Endometrium (tissue), 2 donors: ENCODE measurements at regions not wholly inside any gene's neighbourhood (a gene's known extent, or its start where the extent isn't known, plus 50 kb on each side); places are given as distances from the start of the nearest gene placed in this dataset.
"Not testable (repeated sequence)": the region's sequence is repeated elsewhere in the genome, so short reads cannot be mapped to it uniquely, and the experiment has no call there.

Source experiments
- FAIRE-seq: peaks from 2 replicates; lab custom pipeline; 2012; peaks lifted over from hg19 to GRCh38; lab: Jason Lieb, UNC
- donor health status: control.
- donor health status: control.

GRCh38 chr4:170414360-170414759 lies 324.6 kb upstream of the AADAT start:
- FAIRE-seq: no peak

- FAIRE-seq: no peak
Observed at GRCh38 chr4:170413951-170414350, 324.2 kb upstream of the AADAT start.

DNA sequence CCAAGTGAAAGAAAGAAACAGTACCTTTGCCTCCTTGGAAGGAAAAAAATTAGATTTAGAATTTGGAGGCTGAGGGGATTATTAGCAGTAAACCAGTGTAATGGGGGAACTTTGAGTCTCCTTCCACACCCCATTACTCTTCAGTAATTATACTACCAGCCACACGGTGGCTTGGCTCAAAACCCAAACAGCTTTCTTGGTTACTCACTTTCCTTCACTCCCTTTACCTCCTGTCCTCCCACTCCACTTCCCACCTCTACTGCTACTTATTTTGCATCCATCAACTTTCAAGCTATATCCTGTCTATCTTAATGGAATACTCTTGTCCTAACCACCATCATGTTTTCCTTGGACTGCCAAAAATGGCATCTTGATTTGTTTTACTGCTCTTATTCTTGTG lies 310.6 kb upstream of the AADAT start:
- no peak for FAIRE-seq

- FAIRE-seq: peak; percentile 61
Observed at GRCh38 chr4:170399581-170400293, 310.0 kb upstream of the AADAT start.

- no peak for FAIRE-seq
Observed at GRCh38 chr4:170398218-170398617, 308.5 kb upstream of the AADAT start.

- FAIRE-seq: no peak
Observed at GRCh38 chr4:170395773-170396172, 306.0 kb upstream of the AADAT start.

DNA sequence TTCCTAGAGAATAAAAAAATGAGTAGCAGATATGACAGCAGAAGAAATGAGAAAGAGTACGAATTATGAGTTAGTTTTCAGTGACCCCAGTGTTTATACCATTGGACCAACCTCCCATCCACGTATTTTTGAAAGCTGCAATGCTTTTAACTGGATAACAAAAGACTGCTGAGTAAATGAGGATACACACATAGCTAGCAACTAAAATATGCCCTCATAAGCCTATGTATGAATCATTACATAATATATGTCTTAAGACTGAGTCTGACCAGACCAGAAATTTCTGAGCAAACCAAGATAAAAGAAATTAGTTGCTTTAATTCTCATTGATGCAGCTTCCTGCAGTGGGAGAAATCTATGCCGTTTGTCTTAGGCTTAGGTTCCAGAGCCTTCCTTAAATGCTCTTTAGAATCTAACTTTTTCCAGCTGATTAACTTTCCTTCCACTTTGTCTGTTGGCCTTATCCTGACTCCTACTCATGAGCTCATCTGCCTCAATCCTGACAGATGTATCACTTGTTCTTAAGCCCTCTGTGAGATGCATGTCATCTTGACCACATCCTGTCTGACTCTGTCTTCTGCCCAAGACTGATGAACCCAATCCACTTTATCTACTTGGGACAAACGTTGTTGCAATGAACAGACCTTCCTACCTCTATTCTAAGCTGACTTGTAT lies 301.4 kb upstream of the AADAT start:
- FAIRE-seq: no peak

GRCh38 chr4:170389411-170389810 lies 299.7 kb upstream of the AADAT start:
- FAIRE-seq: no peak

DNA sequence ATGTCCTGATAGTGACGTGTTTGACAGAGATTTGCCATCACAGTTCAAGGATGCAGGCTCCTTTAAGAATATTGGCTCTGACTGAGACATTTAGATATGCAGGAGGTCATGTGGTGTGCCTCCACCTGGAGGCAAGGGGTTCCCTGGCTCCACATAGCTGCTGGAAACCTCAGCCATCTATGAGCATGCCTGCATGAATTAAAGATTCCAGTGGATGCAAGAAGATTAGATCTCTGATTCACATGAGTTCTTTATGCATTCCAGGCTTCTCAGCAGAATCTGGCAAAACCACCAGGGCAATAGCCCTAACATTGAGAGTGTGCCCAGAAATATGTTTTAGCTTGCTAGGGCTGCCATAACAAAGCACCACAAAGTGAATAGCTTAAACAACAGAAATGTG lies 298.5 kb upstream of the AADAT start:
- FAIRE-seq: no peak

DNA sequence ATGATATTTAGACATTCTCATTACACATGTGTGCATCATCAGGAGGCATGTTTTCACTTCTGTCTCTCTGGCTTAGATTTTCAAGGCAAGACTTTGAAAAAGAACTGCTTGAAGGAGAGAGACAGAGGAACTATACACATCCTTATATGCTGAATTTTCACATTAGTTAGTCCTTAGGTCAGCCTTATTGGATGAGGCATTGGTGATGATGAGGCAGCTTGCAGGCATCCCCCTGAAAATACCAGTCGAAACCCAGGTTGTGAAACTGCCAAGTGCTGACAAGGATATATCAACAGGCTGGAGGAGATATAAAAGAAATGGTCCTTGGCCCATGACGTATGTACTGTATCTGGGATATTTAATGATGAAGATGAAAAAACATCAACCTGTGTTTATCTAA lies 297.2 kb upstream of the AADAT start:
- FAIRE-seq: no peak

GRCh38 chr4:170386511-170386910 lies 296.8 kb upstream of the AADAT start:
- no peak for FAIRE-seq

DNA sequence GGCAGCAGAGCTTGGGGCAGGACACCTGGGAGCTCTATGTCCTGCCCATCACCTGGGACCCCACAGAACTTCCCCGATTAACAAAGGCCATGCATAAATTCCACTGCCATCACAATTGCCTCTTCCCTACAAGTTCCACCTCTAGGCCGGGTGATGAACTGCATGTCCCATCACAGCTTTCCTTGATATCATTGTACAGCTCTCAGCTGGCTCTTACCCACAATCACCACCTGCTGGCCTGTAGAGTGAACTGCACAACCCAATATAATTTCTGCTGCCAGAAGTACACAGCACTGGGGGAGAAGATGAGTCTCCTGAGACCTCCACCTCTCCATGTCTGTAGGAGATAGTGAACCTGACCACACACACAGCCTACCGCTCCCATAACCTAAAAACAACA lies 285.0 kb upstream of the AADAT start:
- no peak for FAIRE-seq

DNA sequence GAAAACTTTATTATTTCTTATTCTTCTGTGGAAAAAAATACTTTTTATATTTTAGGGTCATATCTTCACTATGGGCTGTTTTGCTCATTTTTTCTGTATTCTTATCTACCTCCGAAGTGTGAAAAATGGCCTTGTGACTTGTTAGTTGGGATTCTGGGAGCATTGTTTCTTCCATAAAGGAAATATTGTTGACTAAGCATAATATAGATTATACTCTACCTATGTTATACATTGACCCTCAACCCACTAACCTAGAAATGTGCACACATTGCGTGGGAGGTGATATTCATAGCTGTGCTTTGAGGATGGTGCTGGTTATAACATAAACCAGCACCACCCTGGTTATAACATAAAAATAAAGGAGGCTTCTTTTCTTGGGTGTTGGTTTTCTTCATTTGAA lies 259.2 kb upstream of the AADAT start:
- FAIRE-seq: no peak

DNA sequence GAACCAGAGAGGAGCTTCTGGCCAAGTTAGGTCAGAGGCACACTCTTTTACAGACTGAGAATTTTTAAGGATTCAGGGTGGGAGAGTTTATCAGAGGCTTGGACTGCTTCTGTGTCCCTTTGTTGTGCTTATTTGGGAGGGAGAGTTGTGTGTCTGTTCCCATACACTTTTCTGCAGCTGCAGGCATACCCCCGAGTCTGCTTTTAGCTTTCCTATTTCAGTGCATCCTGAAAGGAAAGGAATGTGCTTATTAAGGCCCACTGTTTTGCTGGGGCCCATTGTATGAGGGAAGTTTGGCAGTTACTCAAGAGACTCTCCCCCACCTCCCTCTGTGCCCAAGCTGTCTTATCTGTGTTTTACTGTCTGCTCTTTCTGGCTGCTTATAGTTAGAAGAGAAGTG lies 257.4 kb upstream of the AADAT start:
- not testable (repeated sequence) for FAIRE-seq

- FAIRE-seq: no peak
Observed at GRCh38 chr4:170339522-170339921, 249.8 kb upstream of the AADAT start.

DNA sequence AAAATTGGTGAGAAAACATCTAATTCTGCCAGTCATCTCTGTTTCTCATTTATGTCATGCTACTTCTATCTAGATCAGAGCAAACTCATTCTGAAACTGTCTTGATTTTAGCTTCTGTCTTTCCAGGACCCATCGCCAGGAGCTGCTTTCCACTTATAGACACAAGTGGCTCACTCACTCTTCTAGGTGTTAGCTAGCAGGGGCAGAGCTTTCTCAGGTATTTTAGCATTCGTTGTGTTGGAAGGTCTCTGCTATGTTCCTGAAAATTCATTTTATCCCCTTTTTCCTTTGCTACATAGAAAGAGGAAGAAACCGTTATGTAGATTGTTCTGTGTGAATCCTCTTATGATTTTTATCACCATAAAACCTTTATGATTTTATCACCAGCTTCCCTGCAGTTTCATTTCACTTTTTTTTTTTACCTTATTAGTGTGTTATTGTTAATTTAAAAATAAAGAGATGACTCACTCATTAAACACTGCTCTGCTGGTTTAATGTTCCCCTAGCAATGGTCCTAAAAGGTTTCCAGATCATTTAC lies 246.6 kb upstream of the AADAT start:
- no peak for FAIRE-seq

DNA sequence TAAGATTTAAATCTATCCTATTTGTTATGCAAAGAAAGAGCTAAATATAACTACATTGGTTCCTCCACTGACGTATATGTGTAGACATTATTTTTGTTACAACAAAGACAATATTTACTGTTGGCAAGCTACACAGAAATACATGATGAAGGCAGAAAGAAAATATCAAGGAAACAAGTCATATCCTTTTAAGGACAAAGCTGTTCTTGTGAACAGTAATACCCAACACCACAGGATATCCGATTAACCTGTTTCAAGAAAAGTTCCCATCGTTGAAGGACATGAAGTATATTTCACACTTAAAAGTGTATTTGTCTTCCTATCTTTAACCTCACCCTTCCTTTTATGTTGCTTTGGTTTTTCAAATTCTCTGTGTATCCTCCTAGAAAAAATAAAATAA lies 235.8 kb upstream of the AADAT start:
- FAIRE-seq: no peak

DNA sequence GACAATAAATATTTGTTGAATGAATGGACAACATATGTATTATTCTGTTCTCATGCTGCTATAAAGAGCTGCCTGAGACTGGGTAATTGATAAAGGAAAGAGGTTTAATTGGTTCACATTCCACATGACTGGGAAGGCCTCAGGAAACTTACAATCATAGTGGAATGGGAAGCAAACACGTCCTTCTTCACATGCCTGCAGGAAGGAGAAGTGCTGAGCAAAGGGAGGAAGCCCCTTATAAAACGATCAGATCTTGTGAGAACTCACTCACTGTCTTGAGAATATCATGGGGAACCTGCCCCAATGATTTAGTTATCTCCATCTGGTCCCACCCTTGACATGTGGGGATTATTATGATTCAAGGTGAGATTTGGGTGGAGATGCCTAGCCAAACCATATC lies 233.9 kb upstream of the AADAT start:
- FAIRE-seq: no peak

- no peak for FAIRE-seq
Observed at GRCh38 chr4:170307182-170307581, 217.4 kb upstream of the AADAT start.

GRCh38 chr4:170306208-170306607 lies 216.5 kb upstream of the AADAT start:
- no peak for FAIRE-seq

DNA sequence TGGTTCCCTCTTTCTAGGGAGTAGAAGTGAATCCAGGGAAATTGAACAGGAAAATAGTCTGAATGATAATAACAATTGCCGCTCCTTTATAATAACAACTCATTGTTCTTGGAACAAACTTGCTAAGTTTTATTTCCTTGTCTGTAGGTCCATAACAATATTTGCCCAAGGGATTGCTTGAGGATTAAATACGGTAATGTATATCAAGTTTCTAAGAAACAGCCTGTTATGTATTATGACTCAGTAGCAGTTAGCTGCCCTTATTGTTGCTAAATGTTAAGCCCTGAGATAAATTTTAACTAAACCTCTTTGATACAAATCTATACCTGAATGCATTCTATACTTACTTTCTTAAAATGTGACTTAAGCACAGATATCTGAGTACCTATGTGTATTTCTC lies 215.9 kb upstream of the AADAT start:
- no peak for FAIRE-seq

- no peak for FAIRE-seq
Observed at GRCh38 chr4:170281027-170281426, 191.3 kb upstream of the AADAT start.

DNA sequence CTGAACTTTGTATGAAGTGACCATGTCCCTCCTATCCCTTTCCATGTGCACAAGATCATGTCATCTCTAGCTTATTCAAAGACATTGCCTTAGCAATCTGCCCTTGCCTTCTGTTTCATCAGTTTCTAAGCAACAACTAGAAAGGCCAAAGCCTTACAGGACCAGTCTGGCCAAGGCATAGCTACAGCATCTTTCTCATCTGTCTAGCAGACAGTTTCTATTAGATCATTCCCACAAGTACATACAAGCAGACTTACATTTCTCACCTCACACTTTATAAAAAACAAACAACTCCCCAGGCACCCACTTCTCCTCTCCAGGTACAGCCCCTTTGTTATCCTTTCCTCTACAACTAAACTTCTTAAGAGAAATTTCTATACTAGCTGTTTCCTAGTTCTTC lies 188.7 kb upstream of the AADAT start:
- no peak for FAIRE-seq

- no peak for FAIRE-seq
Observed at GRCh38 chr4:170274616-170275015, 184.9 kb upstream of the AADAT start.
